GM06990 (cell line): ENCODE measurements at regions not wholly inside any gene's neighbourhood (a gene's known extent, or its start where the extent isn't known, plus 50 kb on each side); places are given as distances from the start of the nearest gene placed in this dataset.
"Not testable (repeated sequence)": the region's sequence is repeated elsewhere in the genome, so short reads cannot be mapped to it uniquely, and the experiment has no call there.

ENCODE experiments used
- DNase-seq: peaks from one replicate; pipeline ENCODE4 v3.0.0-alpha.2; 2011; ENCODE audit not compliant: insufficient read length; ENCODE audit errors: extremely low read depth
- H3K27me3 ChIP-seq: replicated peaks from 2 replicates; pipeline ENCODE4 v1.6.0; 2011; ENCODE audit warnings: low read length; ENCODE audit not compliant: control insufficient read depth, insufficient read depth
- H3K36me3 ChIP-seq: 2 replicates; pipeline ENCODE4 v1.5.1; 2011; ENCODE audit warnings: low read length; ENCODE audit not compliant: control insufficient read depth, insufficient read depth
- H3K4me3 ChIP-seq: replicated peaks from 2 replicates; pipeline ENCODE4 v1.5.1; 2011; ENCODE audit warnings: low read depth, mild to moderate bottlenecking, control low read depth, low read length
- CTCF ChIP-seq: IDR thresholded peaks from 2 replicates; pipeline ENCODE4 v1.5.1; 2011; ENCODE audit warnings: low read length, control low read depth, mild to moderate bottlenecking, inconsistent platforms; ENCODE audit not compliant: insufficient read depth, poor library complexity, severe bottlenecking

- Histone ChIP-seq H3K27me3 (no peaks in the 10 kb centered on the region), H3K4me3 (no peak overlapping the region), H3K36me3 (no peaks in the 10 kb centered on the region)
- DNase-seq = no peak
- TF ChIP-seq CTCF = no peak
Measured at GRCh38 chr2:750628-751027, 73.4 kb upstream of the TMEM18 start.

DNA sequence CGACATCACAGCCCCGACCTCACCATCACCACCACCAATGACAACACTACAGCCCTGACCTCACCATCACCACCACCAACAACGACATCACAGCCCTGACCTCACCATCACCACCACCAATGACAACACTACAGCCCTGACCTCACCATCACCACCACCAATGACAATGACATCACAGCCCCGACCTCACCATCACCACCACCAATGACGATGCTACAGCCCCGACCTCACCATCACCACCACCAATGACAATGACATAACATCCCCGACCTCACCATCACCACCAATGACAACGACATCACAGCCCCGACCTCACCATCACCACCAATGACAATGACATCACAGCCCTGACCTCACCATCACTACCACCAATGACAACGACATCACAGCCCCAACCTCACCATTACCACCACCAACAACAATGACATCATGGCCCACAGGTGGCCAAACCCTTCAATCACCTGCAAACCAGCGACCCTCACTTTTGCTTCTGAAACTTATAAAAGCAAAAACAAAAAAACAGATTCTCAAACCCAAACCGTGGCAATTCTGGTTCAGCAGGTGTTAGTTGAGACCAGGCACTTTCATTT lies 70.7 kb upstream of the TMEM18 start:
- no peak overlapping the region for H3K4me3 ChIP-seq
- no peaks in the 10 kb centered on the region for H3K36me3 ChIP-seq
- TF ChIP-seq CTCF = no peak
- H3K27me3 ChIP-seq = no peaks in the 10 kb centered on the region
- no peak for DNase-seq

DNA sequence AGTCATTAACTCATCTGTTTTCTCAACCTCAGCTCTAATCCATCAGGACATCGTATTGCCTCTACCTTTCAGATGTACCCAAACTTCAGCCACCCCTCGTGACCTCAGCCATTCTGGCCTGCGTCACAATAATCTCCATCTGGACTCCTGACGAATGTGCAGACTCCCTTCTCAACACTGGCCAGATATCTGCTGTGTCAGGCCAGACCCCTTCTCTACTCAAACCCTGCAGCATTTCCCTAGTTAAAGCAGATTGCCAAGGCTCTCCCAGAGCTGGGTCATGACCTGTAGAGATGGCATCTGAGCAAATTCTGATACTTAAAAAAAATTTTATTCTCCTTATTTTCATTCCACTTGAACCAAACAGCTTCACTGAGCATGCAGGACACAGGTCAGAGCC lies 69.5 kb upstream of the TMEM18 start:
- no peaks in the 10 kb centered on the region for H3K27me3 ChIP-seq
- no peak for TF ChIP-seq CTCF
- no peak overlapping the region for H3K4me3 ChIP-seq
- DNase-seq = no peak
- no peaks in the 10 kb centered on the region for H3K36me3 ChIP-seq

- H3K4me3 ChIP-seq = no peak overlapping the region
- no peaks in the 10 kb centered on the region for H3K27me3 ChIP-seq
- no peaks in the 10 kb centered on the region for H3K36me3 ChIP-seq
- DNase-seq = no peak
- TF ChIP-seq CTCF = no peak
Measured at GRCh38 chr2:744088-744487, 66.9 kb upstream of the TMEM18 start.

- TF ChIP-seq CTCF = no peak
Measured at GRCh38 chr2:742221-742620, 65.0 kb upstream of the TMEM18 start.

DNA sequence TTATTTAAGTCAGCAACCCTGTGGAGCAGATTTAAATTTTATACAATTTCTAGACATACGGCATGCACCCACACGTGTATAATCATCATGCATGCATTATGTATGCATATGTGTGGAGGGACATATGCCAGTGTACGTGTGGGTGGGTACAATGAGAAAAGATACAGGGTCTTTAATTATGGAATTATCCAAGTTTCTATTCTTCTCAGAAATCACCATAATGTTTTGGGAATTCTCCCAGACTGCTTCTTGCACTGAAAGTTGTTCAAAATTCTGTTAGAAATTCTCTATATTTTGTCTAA lies 63.9 kb upstream of the TMEM18 start:
- DNase-seq = no peak
- H3K27me3 ChIP-seq = no peaks in the 10 kb centered on the region
- H3K36me3 ChIP-seq = no peaks in the 10 kb centered on the region
- TF ChIP-seq CTCF = no peak
- H3K4me3 ChIP-seq = no peak overlapping the region

More at GRCh38 chr2:742221-742620, 65.0 kb upstream of the TMEM18 start:
- DNase-seq = no peak
- no peaks in the 10 kb centered on the region for H3K27me3 ChIP-seq
- H3K4me3 ChIP-seq = no peak overlapping the region
- no peaks in the 10 kb centered on the region for H3K36me3 ChIP-seq

- H3K27me3 ChIP-seq, H3K36me3 ChIP-seq: not testable (repeated sequence)
- H3K4me3 ChIP-seq = peak overlapping the region; percentile 73
- DNase-seq = peak; percentile 75
Measured at GRCh38 chr2:740322-741194, 63.4 kb upstream of the TMEM18 start.

DNA sequence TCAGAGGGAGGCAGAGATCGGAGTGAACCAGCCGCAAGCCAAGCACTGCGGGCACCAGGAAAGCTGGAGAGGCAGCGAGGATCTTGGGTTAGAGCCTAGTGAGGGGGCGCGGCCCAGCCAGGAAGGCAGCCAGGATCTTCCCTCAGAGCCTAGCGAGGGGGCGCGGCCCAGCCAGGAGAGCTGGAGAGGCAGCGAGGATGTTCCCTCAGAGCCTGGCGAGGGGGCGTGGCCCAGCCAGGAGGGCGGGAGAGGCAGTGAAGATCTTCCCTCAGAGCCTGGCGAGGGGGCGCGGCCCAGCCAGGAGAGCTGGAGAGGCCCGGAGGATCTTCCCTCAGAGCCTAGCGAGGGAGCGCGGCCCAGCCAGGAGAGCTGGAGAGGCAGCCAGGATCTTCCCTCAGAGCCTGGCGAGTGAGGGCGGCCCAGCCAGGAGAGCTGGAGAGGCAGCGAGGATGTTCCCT lies 62.7 kb upstream of the TMEM18 start:
- H3K4me3 ChIP-seq = peak overlapping the region; percentile 73
- peak; percentile 77 for DNase-seq

More for the DNA sequence above, 62.7 kb upstream of the TMEM18 start:
- H3K36me3 ChIP-seq, H3K27me3 ChIP-seq: not testable (repeated sequence)
